ENCODE measurements at regions not wholly inside any gene's neighbourhood (a gene's known extent, or its start where the extent isn't known, plus 50 kb on each side); places are given as distances from the start of the nearest gene placed in this dataset.

GRCh38 chr16:65281586-65281985 lies 159.7 kb upstream of the CDH11 start:
- ChIA-PET CTCF (no interaction called here), POLR2A (no interaction called here)
- Mint-ChIP-seq H3K9me3 (ENCODE audit: insufficient read depth) (no peaks in the 10 kb centered on the region), H3K4me3 (no peak overlapping the region), H3K27ac (no peak overlapping the region), H3K27me3 (no peaks in the 10 kb centered on the region), H3K4me1 (no peaks in the 10 kb centered on the region)
- ATAC-seq (ENCODE audit: low read depth), result no peak
- Histone ChIP-seq H3K79me2 (ENCODE audit: control insufficient read depth, insufficient read depth, low read length) (no peaks in the 10 kb centered on the region), H3K4me3 (ENCODE audit: control extremely low read depth in 1 of 5, extremely low read depth in 1 of 5, insufficient read depth in 1 of 5, low read depth in 2 of 5, low read length in 4 of 5) (no peak overlapping the region), H3K36me3 (replicated peaks in 1 of 2; ENCODE audit: control extremely low read depth in 1 of 2, control insufficient read depth in 1 of 2, extremely low read depth in 1 of 2, insufficient read depth in 2 of 2, low read length in 1 of 2) (no peaks in the 10 kb centered on the region), H2AFZ (ENCODE audit: insufficient read depth, low read depth, low read length, poor library complexity, severe bottlenecking) (no peak overlapping the region), H3K4me1 (ENCODE audit: control insufficient read depth in 2 of 2, insufficient read depth in 2 of 2, low read length in 2 of 2) (no peaks in the 10 kb centered on the region), H3K9me3 (ENCODE audit: control extremely low read depth in 1 of 3, control insufficient read depth in 2 of 3, insufficient read depth in 1 of 3, low read length in 2 of 3) (peaks cover 0 to 5% (median 0%) of the 10 kb centered on the region in 3 donors), H3K4me2 (replicated peaks; ENCODE audit: low read depth, low read length, poor library complexity, severe bottlenecking) (no peak overlapping the region), H3K9ac (ENCODE audit: low read length) (no peak overlapping the region), H3K27ac (ENCODE audit: low read length in 2 of 2) (no peak overlapping the region), H3K27me3 (replicated peaks in 1 of 4; ENCODE audit: control extremely low read depth in 1 of 4, control insufficient read depth in 3 of 4, insufficient read depth in 4 of 4, low read length in 3 of 4) (no peaks in the 10 kb centered on the region), H4K20me1 (ENCODE audit: control insufficient read depth, insufficient read depth, low read length, poor library complexity, severe bottlenecking) (no peaks in the 10 kb centered on the region)
- no CpG with 5 or more reads among the region's 2 CpGs for WGBS (ENCODE audit: insufficient coverage)
- intact Hi-C loops (cut with micrococcal nuclease), result no loop called here
- DNase-seq, result no peak
- TF ChIP-seq EZH2 (IDR thresholded peaks at IDR 0.05; ENCODE audit: borderline replicate concordance, insufficient read depth, low read depth, low read length, poor library complexity, severe bottlenecking), result no peak
- no peak for TF ChIP-seq CTCF (IDR thresholded peaks at IDR 0.05)

- H3K9me3 ChIP-seq (ENCODE audit: control extremely low read depth in 1 of 3, control insufficient read depth in 2 of 3, insufficient read depth in 1 of 3, low read length in 2 of 3), result peaks cover 0 to 5% (median 0%) of the 10 kb centered on the region in 3 donors
- H3K79me2 ChIP-seq (ENCODE audit: control insufficient read depth, insufficient read depth, low read length), result no peaks in the 10 kb centered on the region
- ATAC-seq (ENCODE audit: low read depth) (no peak), DNase-seq (no peak)
- intact Hi-C loops (cut with micrococcal nuclease), result no loop called here
- CTCF ChIA-PET, result no interaction called here
- TF ChIP-seq EZH2 (IDR thresholded peaks at IDR 0.05; ENCODE audit: borderline replicate concordance, insufficient read depth, low read depth, low read length, poor library complexity, severe bottlenecking), result no peak
- no peak for TF ChIP-seq CTCF (IDR thresholded peaks at IDR 0.05)
- H3K4me3 Mint-ChIP-seq, result no peak overlapping the region
- no peaks in the 10 kb centered on the region for H3K27me3 ChIP-seq (replicated peaks in 1 of 4; ENCODE audit: control extremely low read depth in 1 of 4, control insufficient read depth in 3 of 4, insufficient read depth in 4 of 4, low read length in 3 of 4)
- H3K4me3 ChIP-seq (ENCODE audit: control extremely low read depth in 1 of 5, extremely low read depth in 1 of 5, insufficient read depth in 1 of 5, low read depth in 2 of 5, low read length in 4 of 5), result no peak overlapping the region
- H3K4me2 ChIP-seq (replicated peaks; ENCODE audit: low read depth, low read length, poor library complexity, severe bottlenecking), result no peak overlapping the region
- no peak overlapping the region for H3K27ac ChIP-seq (ENCODE audit: low read length in 2 of 2)
- no peaks in the 10 kb centered on the region for H3K36me3 ChIP-seq (replicated peaks in 1 of 2; ENCODE audit: control extremely low read depth in 1 of 2, control insufficient read depth in 1 of 2, extremely low read depth in 1 of 2, insufficient read depth in 2 of 2, low read length in 1 of 2)
- H4K20me1 ChIP-seq (ENCODE audit: control insufficient read depth, insufficient read depth, low read length, poor library complexity, severe bottlenecking), result no peaks in the 10 kb centered on the region
- POLR2A ChIA-PET, result no interaction called here
- no peaks in the 10 kb centered on the region for H3K9me3 Mint-ChIP-seq (ENCODE audit: insufficient read depth)
- H3K4me1 ChIP-seq (ENCODE audit: control insufficient read depth in 2 of 2, insufficient read depth in 2 of 2, low read length in 2 of 2), result no peaks in the 10 kb centered on the region
- H3K9ac ChIP-seq (ENCODE audit: low read length), result no peak overlapping the region
- H3K27me3 Mint-ChIP-seq, result no peaks in the 10 kb centered on the region
- H3K4me1 Mint-ChIP-seq, result no peaks in the 10 kb centered on the region
- no peak overlapping the region for H3K27ac Mint-ChIP-seq
- 95% methylated on average over 5 of the region's 8 CpGs for WGBS (ENCODE audit: insufficient coverage)
- H2AFZ ChIP-seq (ENCODE audit: insufficient read depth, low read depth, low read length, poor library complexity, severe bottlenecking), result no peak overlapping the region
Observed at GRCh38 chr16:65280845-65281512, 159.1 kb upstream of the CDH11 start.
